Ascending aorta (tissue), 2 donors: ENCODE measurements at regions not wholly inside any gene's neighbourhood (a gene's known extent, or its start where the extent isn't known, plus 50 kb on each side); places are given as distances from the start of the nearest gene placed in this dataset.

Experiments used
- DNase-seq, 2 donors: peaks; one replicate each; pipeline ENCODE4 v3.0.0-alpha.2; 2019; ENCODE audit warnings: low spot score in 2 of 2
- H3K27ac ChIP-seq, 2 donors: fragments of 200-600 bp; sonication (generic); one replicate each; pipeline ENCODE4 v1.5.1; 2016 to 2017; ENCODE audit warnings: mild to moderate bottlenecking in 1 of 2
- H3K27me3 ChIP-seq: fragments of 200-600 bp; sonication (generic); one replicate; pipeline ENCODE4 v1.5.1; 2017
- H3K36me3 ChIP-seq, 2 donors: fragments of 200-600 bp; sonication (generic); one replicate each; pipeline ENCODE4 v1.5.1; 2016
- H3K4me1 ChIP-seq, 2 donors: fragments of 200-600 bp; sonication (generic); one replicate each; pipeline ENCODE4 v1.5.1; 2016 to 2017; ENCODE audit warnings: mild to moderate bottlenecking in 1 of 2
- H3K4me3 ChIP-seq, 2 donors: fragments of 200-600 bp; sonication (generic); one replicate each; pipeline ENCODE4 v1.5.1; 2016 to 2017; ENCODE audit warnings: mild to moderate bottlenecking in 1 of 2
- H3K9me3 ChIP-seq, 2 donors: fragments of 200-600 bp; sonication (generic); one replicate each; pipeline ENCODE4 v1.5.1; 2016
- intact Hi-C: fragments of 100-400 bp; cut with DNase I; formaldehyde crosslinking; loops from one replicate; pipeline ENCODE4 v1.15.1; 2023
- TF ChIP-seq, protein P1 (sequence below), 3 experiments: fragments of 200-600 bp in 2 of 3; fragments of 450-650 bp in 1 of 3; sonication (generic) in 2 of 3; IDR thresholded peaks; one replicate each; pipeline ENCODE4 v1.5.1; 2016 to 2019; ENCODE audit warnings: antibody characterized with exemption in 3 of 3, mild to moderate bottlenecking in 1 of 3, moderate library complexity in 1 of 3

- intact Hi-C loops, result no loop called here
- no peaks in the 10 kb centered on the region for H3K9me3 ChIP-seq
- no peaks in the 10 kb centered on the region for H3K36me3 ChIP-seq
- H3K4me3 ChIP-seq, result no peak overlapping the region
- no peak overlapping the region for H3K27ac ChIP-seq
- H3K4me1 ChIP-seq, result peaks cover 0 to 7% of the 10 kb centered on the region in 2 donors
- DNase-seq, result no peak
- no peaks in the 10 kb centered on the region for H3K27me3 ChIP-seq
- TF ChIP-seq, protein P1, sequence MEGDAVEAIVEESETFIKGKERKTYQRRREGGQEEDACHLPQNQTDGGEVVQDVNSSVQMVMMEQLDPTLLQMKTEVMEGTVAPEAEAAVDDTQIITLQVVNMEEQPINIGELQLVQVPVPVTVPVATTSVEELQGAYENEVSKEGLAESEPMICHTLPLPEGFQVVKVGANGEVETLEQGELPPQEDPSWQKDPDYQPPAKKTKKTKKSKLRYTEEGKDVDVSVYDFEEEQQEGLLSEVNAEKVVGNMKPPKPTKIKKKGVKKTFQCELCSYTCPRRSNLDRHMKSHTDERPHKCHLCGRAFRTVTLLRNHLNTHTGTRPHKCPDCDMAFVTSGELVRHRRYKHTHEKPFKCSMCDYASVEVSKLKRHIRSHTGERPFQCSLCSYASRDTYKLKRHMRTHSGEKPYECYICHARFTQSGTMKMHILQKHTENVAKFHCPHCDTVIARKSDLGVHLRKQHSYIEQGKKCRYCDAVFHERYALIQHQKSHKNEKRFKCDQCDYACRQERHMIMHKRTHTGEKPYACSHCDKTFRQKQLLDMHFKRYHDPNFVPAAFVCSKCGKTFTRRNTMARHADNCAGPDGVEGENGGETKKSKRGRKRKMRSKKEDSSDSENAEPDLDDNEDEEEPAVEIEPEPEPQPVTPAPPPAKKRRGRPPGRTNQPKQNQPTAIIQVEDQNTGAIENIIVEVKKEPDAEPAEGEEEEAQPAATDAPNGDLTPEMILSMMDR (IDR thresholded peaks at IDR 0.05), result no peak
Observed at GRCh38 chr2:8513601-8514273, 168.1 kb upstream of the ID2 start.

DNA sequence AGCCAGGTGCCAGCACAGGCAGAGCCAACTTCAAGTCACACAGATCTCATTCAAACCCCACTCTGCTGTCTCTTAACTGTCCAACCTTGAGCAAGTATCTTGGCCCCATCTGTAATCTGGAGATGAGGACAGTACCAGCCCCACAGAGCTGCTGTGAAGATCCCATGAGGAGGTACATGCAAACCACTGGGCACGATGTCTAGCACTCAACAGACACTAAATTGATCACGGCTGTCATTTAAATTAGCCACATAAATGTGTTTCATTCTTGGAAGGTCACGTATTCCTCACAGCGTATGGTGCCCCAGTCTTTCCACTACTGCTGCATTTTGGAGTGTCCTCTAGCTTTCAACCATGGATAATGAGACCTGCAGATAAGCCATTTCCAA lies 167.6 kb upstream of the ID2 start:
- intact Hi-C loops, result no loop called here
- TF ChIP-seq, protein P1 (IDR thresholded peaks at IDR 0.05), result no peak
- no peak overlapping the region for H3K27ac ChIP-seq
- H3K9me3 ChIP-seq, result no peaks in the 10 kb centered on the region
- H3K4me1 ChIP-seq, result peaks cover 0 to 7% of the 10 kb centered on the region in 2 donors
- no peak for DNase-seq
- H3K27me3 ChIP-seq, result no peaks in the 10 kb centered on the region
- no peaks in the 10 kb centered on the region for H3K36me3 ChIP-seq
- no peak overlapping the region for H3K4me3 ChIP-seq

GRCh38 chr2:8514796-8515758 lies 166.8 kb upstream of the ID2 start:
- Histone ChIP-seq H3K9me3 (no peaks in the 10 kb centered on the region), H3K4me3 (no peak overlapping the region), H3K27ac (no peak overlapping the region), H3K4me1 (peaks cover 0 to 7% of the 10 kb centered on the region in 2 donors), H3K27me3 (no peaks in the 10 kb centered on the region), H3K36me3 (no peaks in the 10 kb centered on the region)
- TF ChIP-seq, protein P1 (IDR thresholded peaks at IDR 0.05), result no peak
- intact Hi-C loops, result no loop called here
- peak in 1 of 2 donors; percentile 75 for DNase-seq

DNA sequence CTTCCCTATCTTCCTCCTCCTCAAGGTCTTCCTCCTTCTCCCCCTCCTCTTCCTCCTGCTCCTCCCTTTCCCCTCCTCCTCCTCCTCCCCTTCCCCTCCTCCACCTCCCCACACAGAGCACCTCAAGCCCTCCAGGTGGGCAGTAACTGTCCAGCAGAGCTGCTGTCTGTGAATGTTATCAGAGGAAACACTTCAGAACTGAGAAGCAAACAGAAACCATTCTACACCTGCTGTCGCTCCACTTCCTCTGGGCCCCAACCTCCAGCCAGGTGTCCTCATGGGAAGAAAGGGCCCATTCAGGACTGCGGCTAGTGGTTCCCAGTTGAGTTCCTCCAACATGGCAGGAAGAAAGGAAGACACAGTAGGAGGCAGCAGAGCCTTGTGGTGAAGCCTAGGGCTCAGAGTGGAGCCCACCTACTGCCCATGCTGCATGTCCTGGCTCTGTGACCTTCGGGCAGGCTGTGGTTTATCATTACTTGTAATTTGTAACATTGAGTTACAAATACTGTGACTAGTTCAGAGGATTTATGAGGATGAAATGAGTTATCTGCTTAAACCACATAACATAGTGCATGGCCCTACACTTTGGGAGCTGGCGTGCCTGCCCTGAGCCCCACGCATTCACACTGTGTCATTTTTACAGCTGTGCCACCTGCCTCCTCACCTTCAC lies 165.9 kb upstream of the ID2 start:
- no peaks in the 10 kb centered on the region for H3K36me3 ChIP-seq
- no peaks in the 10 kb centered on the region for H3K9me3 ChIP-seq
- H3K27me3 ChIP-seq, result no peaks in the 10 kb centered on the region
- intact Hi-C loops, result no loop called here
- no peak overlapping the region for H3K27ac ChIP-seq
- TF ChIP-seq, protein P1 (IDR thresholded peaks at IDR 0.05), result no peak
- no peak for DNase-seq
- H3K4me1 ChIP-seq, result peaks cover 0 to 7% of the 10 kb centered on the region in 2 donors
- no peak overlapping the region for H3K4me3 ChIP-seq

GRCh38 chr2:8517850-8518498 lies 163.9 kb upstream of the ID2 start:
- intact Hi-C loops, result no loop called here
- H3K27ac ChIP-seq, result no peak overlapping the region
- DNase-seq, result no peak
- peaks cover 0 to 7% of the 10 kb centered on the region in 2 donors for H3K4me1 ChIP-seq
- no peaks in the 10 kb centered on the region for H3K27me3 ChIP-seq
- no peaks in the 10 kb centered on the region for H3K36me3 ChIP-seq
- no peak overlapping the region for H3K4me3 ChIP-seq
- TF ChIP-seq, protein P1 (IDR thresholded peaks at IDR 0.05), result no peak
- no peaks in the 10 kb centered on the region for H3K9me3 ChIP-seq
